Nephron progenitor cell (in vitro differentiated cells): ENCODE measurements at regions not wholly inside any gene's neighbourhood (a gene's known extent, or its start where the extent isn't known, plus 50 kb on each side); places are given as distances from the start of the nearest gene placed in this dataset.

Experiments used
- DNase-seq: peaks from one replicate; pipeline ENCODE4 v3.0.0; 2021
- H3K27ac Mint-ChIP-seq: 2 replicates; pipeline ENCODE4 v1.8.0; 2021; ENCODE audit warnings: mild to moderate bottlenecking, moderate library complexity, mixed read lengths
- H3K27me3 Mint-ChIP-seq: 2 replicates; pipeline ENCODE4 v1.8.0; 2021; ENCODE audit warnings: mild to moderate bottlenecking, low read depth, mixed read lengths; ENCODE audit not compliant: poor library complexity
- H3K36me3 Mint-ChIP-seq: 2 replicates; pipeline ENCODE4 v1.8.0; 2021; ENCODE audit warnings: low read depth, mixed read lengths
- H3K4me1 Mint-ChIP-seq: 2 replicates; pipeline ENCODE4 v1.8.0; 2021; ENCODE audit warnings: mixed read lengths
- H3K4me3 Mint-ChIP-seq: 2 replicates; pipeline ENCODE4 v1.8.0; 2021; ENCODE audit warnings: mild to moderate bottlenecking, moderate library complexity, mixed read lengths
- H3K9me3 Mint-ChIP-seq: 2 replicates; pipeline ENCODE4 v1.8.0; 2021; ENCODE audit warnings: mild to moderate bottlenecking, moderate library complexity, mixed read lengths
- TF ChIP-seq, protein P1 (sequence below): fragments of 200-600 bp; sonication (generic); IDR thresholded peaks from 2 replicates; pipeline ENCODE4 v1.5.0; 2021; ENCODE audit warnings: antibody characterized with exemption

DNA sequence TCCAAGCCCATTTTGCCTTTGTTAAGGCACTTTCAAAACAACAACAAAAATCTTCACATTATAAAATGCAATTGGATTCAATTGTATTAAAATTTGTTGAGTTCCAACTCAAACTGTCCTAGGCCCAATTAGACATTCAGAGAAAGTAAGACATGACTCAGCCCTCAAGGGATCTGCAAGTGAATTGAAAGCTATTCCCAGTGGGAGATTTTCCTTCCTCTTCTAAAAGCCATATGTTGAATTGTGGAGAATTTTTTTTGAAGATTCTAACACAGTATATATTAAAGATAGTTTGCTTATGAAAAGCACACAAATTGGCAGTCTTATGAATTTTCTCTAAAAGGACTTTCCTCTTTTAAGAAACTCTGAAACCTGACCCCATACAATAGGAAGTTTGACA, 268.0 kb upstream of the PARD3B start:
- Mint-ChIP-seq H3K27me3 (peaks cover 4% of the 10 kb centered on the region), H3K4me1 (peaks cover 8% of the 10 kb centered on the region), H3K4me3 (no peak overlapping the region), H3K27ac (no peak overlapping the region), H3K36me3 (no peaks in the 10 kb centered on the region), H3K9me3 (no peaks in the 10 kb centered on the region)
- TF ChIP-seq, protein P1, sequence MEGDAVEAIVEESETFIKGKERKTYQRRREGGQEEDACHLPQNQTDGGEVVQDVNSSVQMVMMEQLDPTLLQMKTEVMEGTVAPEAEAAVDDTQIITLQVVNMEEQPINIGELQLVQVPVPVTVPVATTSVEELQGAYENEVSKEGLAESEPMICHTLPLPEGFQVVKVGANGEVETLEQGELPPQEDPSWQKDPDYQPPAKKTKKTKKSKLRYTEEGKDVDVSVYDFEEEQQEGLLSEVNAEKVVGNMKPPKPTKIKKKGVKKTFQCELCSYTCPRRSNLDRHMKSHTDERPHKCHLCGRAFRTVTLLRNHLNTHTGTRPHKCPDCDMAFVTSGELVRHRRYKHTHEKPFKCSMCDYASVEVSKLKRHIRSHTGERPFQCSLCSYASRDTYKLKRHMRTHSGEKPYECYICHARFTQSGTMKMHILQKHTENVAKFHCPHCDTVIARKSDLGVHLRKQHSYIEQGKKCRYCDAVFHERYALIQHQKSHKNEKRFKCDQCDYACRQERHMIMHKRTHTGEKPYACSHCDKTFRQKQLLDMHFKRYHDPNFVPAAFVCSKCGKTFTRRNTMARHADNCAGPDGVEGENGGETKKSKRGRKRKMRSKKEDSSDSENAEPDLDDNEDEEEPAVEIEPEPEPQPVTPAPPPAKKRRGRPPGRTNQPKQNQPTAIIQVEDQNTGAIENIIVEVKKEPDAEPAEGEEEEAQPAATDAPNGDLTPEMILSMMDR = no peak
- no peak for DNase-seq

DNA sequence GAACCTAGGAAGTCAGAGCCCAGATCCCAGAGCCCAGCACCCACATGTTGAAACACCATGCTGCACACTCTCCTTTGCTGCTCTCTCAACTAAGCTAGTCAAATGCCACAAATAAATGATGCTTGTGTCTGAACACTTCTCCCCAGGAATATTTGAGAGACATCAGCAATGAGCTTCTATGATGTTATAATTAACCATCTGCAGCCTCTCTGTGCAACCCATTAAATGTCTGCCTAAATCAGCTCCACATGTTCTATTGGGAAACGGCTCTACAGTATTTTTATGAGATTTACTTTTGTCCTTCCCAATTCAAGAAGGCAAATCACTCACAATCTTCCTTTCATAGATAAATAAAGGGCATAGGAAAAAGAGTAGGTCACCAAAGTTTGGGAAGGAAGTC, 266.8 kb upstream of the PARD3B start:
- no peak for DNase-seq
- Mint-ChIP-seq H3K4me3 (no peak overlapping the region), H3K27ac (no peak overlapping the region), H3K4me1 (peaks cover 11% of the 10 kb centered on the region), H3K27me3 (peaks cover 4% of the 10 kb centered on the region), H3K36me3 (no peaks in the 10 kb centered on the region), H3K9me3 (no peaks in the 10 kb centered on the region)
- TF ChIP-seq, protein P1 = no peak

DNA sequence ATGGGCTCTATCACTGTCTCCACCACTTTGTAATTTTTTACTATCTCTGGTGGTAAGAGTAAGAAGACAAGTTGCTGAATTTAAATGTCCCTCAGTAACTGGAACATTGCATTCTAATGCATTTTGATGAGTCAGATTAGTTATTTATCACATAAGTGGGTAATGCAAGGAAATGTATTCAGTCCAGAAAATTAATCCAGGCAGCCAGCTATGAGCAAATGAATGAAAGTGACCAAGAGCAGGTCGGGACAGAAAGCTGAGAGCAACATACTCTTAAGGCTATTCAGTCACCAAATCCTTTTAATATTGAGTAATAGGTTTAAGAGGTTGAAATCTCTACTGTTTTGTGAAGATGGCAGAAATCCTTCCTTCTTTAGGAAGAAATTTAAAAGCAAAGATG, 265.5 kb upstream of the PARD3B start:
- TF ChIP-seq, protein P1 = no peak
- H3K27ac Mint-ChIP-seq = no peak overlapping the region
- no peaks in the 10 kb centered on the region for H3K36me3 Mint-ChIP-seq
- peaks cover 7% of the 10 kb centered on the region for H3K27me3 Mint-ChIP-seq
- no peak for DNase-seq
- peaks cover 3% of the 10 kb centered on the region for H3K9me3 Mint-ChIP-seq
- H3K4me1 Mint-ChIP-seq = peaks cover 11% of the 10 kb centered on the region
- H3K4me3 Mint-ChIP-seq = no peak overlapping the region

DNA sequence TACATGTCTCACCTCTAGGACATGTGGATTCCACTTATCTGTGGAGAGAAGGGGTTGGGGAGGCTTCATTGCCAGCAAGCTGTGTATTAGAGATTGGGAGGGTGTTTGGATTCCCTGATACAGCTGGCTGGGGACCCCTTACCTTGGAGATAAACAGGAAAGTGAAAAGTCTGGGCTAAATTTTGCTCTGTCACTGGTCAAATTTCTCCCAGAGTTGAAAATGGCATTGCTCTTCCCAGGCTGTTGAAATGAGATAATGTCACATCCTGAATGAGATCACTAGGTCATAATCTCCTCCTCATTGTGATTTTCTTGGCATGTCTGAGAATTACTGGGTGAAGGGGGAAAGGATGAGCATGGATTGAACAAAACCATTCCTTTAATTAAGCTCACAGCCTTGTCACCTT, 265.0 kb upstream of the PARD3B start:
- peaks cover 11% of the 10 kb centered on the region for H3K4me1 Mint-ChIP-seq
- peaks cover 3% of the 10 kb centered on the region for H3K27me3 Mint-ChIP-seq
- no peak overlapping the region for H3K4me3 Mint-ChIP-seq
- no peak for DNase-seq
- H3K27ac Mint-ChIP-seq = no peak overlapping the region
- no peaks in the 10 kb centered on the region for H3K36me3 Mint-ChIP-seq
- TF ChIP-seq, protein P1 = no peak
- peaks cover 7% of the 10 kb centered on the region for H3K9me3 Mint-ChIP-seq

DNA sequence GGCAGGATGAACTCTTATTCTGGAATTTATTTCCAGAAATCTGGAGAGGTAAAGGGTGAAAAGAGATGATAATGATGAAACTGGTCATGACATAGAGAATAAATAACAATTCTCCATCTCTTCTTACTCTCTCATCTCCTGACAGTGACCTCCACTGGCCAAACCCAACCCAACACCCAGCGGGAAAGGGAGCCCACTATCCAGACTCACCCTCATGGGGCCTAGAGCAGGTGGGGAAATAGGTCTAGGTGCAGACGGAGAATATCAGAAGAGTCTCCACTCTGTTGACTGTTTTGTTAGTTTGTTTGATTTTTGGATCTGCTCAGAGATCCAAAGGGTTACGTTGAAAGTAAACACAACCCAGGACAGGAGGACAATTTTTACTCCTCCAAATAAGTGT, 263.2 kb upstream of the PARD3B start:
- H3K4me1 Mint-ChIP-seq = peaks cover 11% of the 10 kb centered on the region
- peaks cover 3% of the 10 kb centered on the region for H3K27me3 Mint-ChIP-seq
- no peak overlapping the region for H3K27ac Mint-ChIP-seq
- peaks cover 18% of the 10 kb centered on the region for H3K9me3 Mint-ChIP-seq
- H3K36me3 Mint-ChIP-seq = no peaks in the 10 kb centered on the region
- DNase-seq = no peak
- TF ChIP-seq, protein P1 = no peak
- H3K4me3 Mint-ChIP-seq = no peak overlapping the region

DNA sequence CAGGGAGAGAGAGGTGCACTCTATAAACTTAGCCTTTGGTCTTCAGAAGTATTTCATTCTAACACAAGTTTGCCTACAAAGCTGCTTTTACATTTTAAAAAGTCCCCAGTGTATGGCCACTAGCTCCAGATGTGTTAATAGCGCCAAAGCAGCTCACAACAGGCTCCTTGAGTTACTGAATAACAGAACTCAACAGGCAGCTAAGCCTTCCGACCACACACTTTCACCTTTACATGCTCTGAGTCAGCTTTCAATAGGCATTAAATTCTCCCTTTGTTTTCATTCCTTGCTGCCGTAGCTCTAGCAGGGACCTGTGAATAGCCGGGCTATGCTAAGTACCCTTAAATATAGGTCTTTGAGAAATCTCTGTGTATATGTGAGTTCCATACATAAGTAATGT, 262.8 kb upstream of the PARD3B start:
- no peak for DNase-seq
- H3K27ac Mint-ChIP-seq = no peak overlapping the region
- H3K4me1 Mint-ChIP-seq = peaks cover 11% of the 10 kb centered on the region
- H3K36me3 Mint-ChIP-seq = no peaks in the 10 kb centered on the region
- peaks cover 22% of the 10 kb centered on the region for H3K9me3 Mint-ChIP-seq
- TF ChIP-seq, protein P1 = no peak
- H3K4me3 Mint-ChIP-seq = no peak overlapping the region
- H3K27me3 Mint-ChIP-seq = peaks cover 3% of the 10 kb centered on the region
